Stimulated activated CD4-positive, alpha-beta T cell treated with anti-CD3 and anti-CD28 coated beads, TNF-alpha, amount 100 ng/mL, for 48 hours (primary cell): ENCODE measurements at regions not wholly inside any gene's neighbourhood (a gene's known extent, or its start where the extent isn't known, plus 50 kb on each side); places are given as distances from the start of the nearest gene placed in this dataset.
"Not testable (repeated sequence)": the region's sequence is repeated elsewhere in the genome, so short reads cannot be mapped to it uniquely, and the experiment has no call there.

Experiments
- DNase-seq, 3 donors: peaks; one replicate each; pipeline ENCODE4 v3.0.0-alpha.2; 2020; ENCODE audit warnings: low read depth in 3 of 3

GRCh38 chr5:96133341-96134079 lies 171.9 kb upstream of the ELL2 start:
- no peak for DNase-seq

GRCh38 chr5:96129276-96129675 lies 167.6 kb upstream of the ELL2 start:
- no peak for DNase-seq

- DNase-seq, result no peak
Measured at GRCh38 chr5:96128204-96128864, 166.7 kb upstream of the ELL2 start.

GRCh38 chr5:96127538-96127937 lies 165.9 kb upstream of the ELL2 start:
- no peak for DNase-seq

GRCh38 chr5:96125231-96125891 lies 163.7 kb upstream of the ELL2 start:
- no peak for DNase-seq

- no peak for DNase-seq
Measured at GRCh38 chr5:96124589-96124988, 162.9 kb upstream of the ELL2 start.

- no peak for DNase-seq
Measured at GRCh38 chr5:96123418-96123817, 161.8 kb upstream of the ELL2 start.

GRCh38 chr5:96121364-96121763 lies 159.7 kb upstream of the ELL2 start:
- DNase-seq, result no peak

- no peak for DNase-seq
Measured at GRCh38 chr5:96120120-96120519, 158.5 kb upstream of the ELL2 start.

GRCh38 chr5:96117771-96118651 lies 156.4 kb upstream of the ELL2 start:
- no peak for DNase-seq

GRCh38 chr5:96115147-96115807 lies 153.6 kb upstream of the ELL2 start:
- DNase-seq, result no peak

GRCh38 chr5:96114736-96115135 lies 153.1 kb upstream of the ELL2 start:
- DNase-seq, result no peak

- no peak for DNase-seq
Measured at GRCh38 chr5:96113170-96113939, 151.7 kb upstream of the ELL2 start.

- DNase-seq, result no peak
Measured at GRCh38 chr5:96112703-96113102, 151.1 kb upstream of the ELL2 start.

GRCh38 chr5:96112123-96112670 lies 150.5 kb upstream of the ELL2 start:
- DNase-seq, result no peak

- no peak for DNase-seq
Measured at GRCh38 chr5:96111080-96111756, 149.6 kb upstream of the ELL2 start.

- DNase-seq, result no peak
Measured at GRCh38 chr5:96110300-96110699, 148.6 kb upstream of the ELL2 start.

GRCh38 chr5:96108629-96109028 lies 147.0 kb upstream of the ELL2 start:
- not testable (repeated sequence) for DNase-seq

GRCh38 chr5:96103829-96104228 lies 142.2 kb upstream of the ELL2 start:
- DNase-seq, result not testable (repeated sequence)
